ENCODE measurements at regions not wholly inside any gene's neighbourhood (a gene's known extent, or its start where the extent isn't known, plus 50 kb on each side); places are given as distances from the start of the nearest gene placed in this dataset.
"Not testable (repeated sequence)": the region's sequence is repeated elsewhere in the genome, so short reads cannot be mapped to it uniquely, and the experiment has no call there.

- Histone ChIP-seq H3K27ac (ENCODE audit: low read length) (no peak overlapping the region), H3K79me2 (ENCODE audit: low read length) (no peaks in the 10 kb centered on the region), H3K4me3 (ENCODE audit: low read length) (no peak overlapping the region), H3K9ac (ENCODE audit: low read length) (no peak overlapping the region), H3K36me3 (replicated peaks; ENCODE audit: low read depth, low read length) (no peaks in the 10 kb centered on the region), H4K20me1 (ENCODE audit: insufficient read depth, low read length) (no peaks in the 10 kb centered on the region), H3K9me3 (ENCODE audit: insufficient read depth, low read length) (no peaks in the 10 kb centered on the region), H3K4me2 (ENCODE audit: low read length) (no peak overlapping the region), H2AFZ (ENCODE audit: low read depth, low read length) (no peak overlapping the region), H3K27me3 (ENCODE audit: low read depth, low read length) (no peaks in the 10 kb centered on the region), H3K4me1 (ENCODE audit: low read length) (peaks cover 3% of the 10 kb centered on the region; the same call in 1 of the 2 replicates)
- TF ChIP-seq EZH2phosphoT487 (IDR thresholded peaks at IDR 0.05; ENCODE audit: low read depth), result no peak
- peak; percentile 58 for TF ChIP-seq CTCF (IDR thresholded peaks at IDR 0.05; ENCODE audit: low read depth, low read length)
Observed at GRCh38 chrX:96183843-96184242, 500.8 kb upstream of the DIAPH2 start.

- no peak overlapping the region for H3K9ac ChIP-seq (ENCODE audit: low read length)
- H3K4me3 ChIP-seq (ENCODE audit: low read length), result no peak overlapping the region
- no peak for TF ChIP-seq CTCF (IDR thresholded peaks at IDR 0.05; ENCODE audit: low read depth, low read length)
- no peak for TF ChIP-seq EZH2phosphoT487 (IDR thresholded peaks at IDR 0.05; ENCODE audit: low read depth)
- H3K4me2 ChIP-seq (ENCODE audit: low read length), result no peak overlapping the region
- no peak overlapping the region for H3K27ac ChIP-seq (ENCODE audit: low read length)
- H3K4me1 ChIP-seq (ENCODE audit: low read length), result no peaks in the 10 kb centered on the region
- H3K79me2 ChIP-seq (ENCODE audit: low read length), result no peaks in the 10 kb centered on the region
- H4K20me1 ChIP-seq (ENCODE audit: insufficient read depth, low read length), result no peaks in the 10 kb centered on the region
- no peaks in the 10 kb centered on the region for H3K27me3 ChIP-seq (ENCODE audit: low read depth, low read length)
- H3K36me3 ChIP-seq (replicated peaks; ENCODE audit: low read depth, low read length), result no peaks in the 10 kb centered on the region
- H3K9me3 ChIP-seq (ENCODE audit: insufficient read depth, low read length), result no peaks in the 10 kb centered on the region
- no peak overlapping the region for H2AFZ ChIP-seq (ENCODE audit: low read depth, low read length)
Observed at GRCh38 chrX:96204928-96205327, 479.7 kb upstream of the DIAPH2 start.

GRCh38 chrX:96211953-96212352, 472.7 kb upstream of the DIAPH2 start:
- Histone ChIP-seq H3K36me3 (replicated peaks; ENCODE audit: low read depth, low read length) (no peaks in the 10 kb centered on the region), H3K27ac (ENCODE audit: low read length) (no peak overlapping the region), H3K9me3 (ENCODE audit: insufficient read depth, low read length) (no peaks in the 10 kb centered on the region), H3K4me2 (ENCODE audit: low read length) (no peak overlapping the region), H3K27me3 (ENCODE audit: low read depth, low read length) (no peaks in the 10 kb centered on the region), H2AFZ (ENCODE audit: low read depth, low read length) (no peak overlapping the region), H3K79me2 (ENCODE audit: low read length) (no peaks in the 10 kb centered on the region), H3K4me3 (ENCODE audit: low read length) (no peak overlapping the region), H4K20me1 (ENCODE audit: insufficient read depth, low read length) (no peaks in the 10 kb centered on the region), H3K9ac (ENCODE audit: low read length) (no peak overlapping the region), H3K4me1 (ENCODE audit: low read length) (no peaks in the 10 kb centered on the region)
- TF ChIP-seq EZH2phosphoT487 (IDR thresholded peaks at IDR 0.05; ENCODE audit: low read depth), result no peak
- no peak for TF ChIP-seq CTCF (IDR thresholded peaks at IDR 0.05; ENCODE audit: low read depth, low read length)

GRCh38 chrX:96214681-96215080, 470.0 kb upstream of the DIAPH2 start:
- H3K36me3 ChIP-seq (replicated peaks; ENCODE audit: low read depth, low read length); H3K79me2 ChIP-seq (ENCODE audit: low read length); H4K20me1 ChIP-seq (ENCODE audit: insufficient read depth, low read length); H3K9ac ChIP-seq (ENCODE audit: low read length); H3K4me2 ChIP-seq (ENCODE audit: low read length); H3K4me1 ChIP-seq (ENCODE audit: low read length); H3K9me3 ChIP-seq (ENCODE audit: insufficient read depth, low read length); H3K4me3 ChIP-seq (ENCODE audit: low read length); H3K27ac ChIP-seq (ENCODE audit: low read length); H3K27me3 ChIP-seq (ENCODE audit: low read depth, low read length); H2AFZ ChIP-seq (ENCODE audit: low read depth, low read length): not testable (repeated sequence)

- H3K36me3 ChIP-seq (replicated peaks; ENCODE audit: low read depth, low read length), result no peaks in the 10 kb centered on the region
- H3K9me3 ChIP-seq (ENCODE audit: insufficient read depth, low read length), result no peaks in the 10 kb centered on the region
- H3K27me3 ChIP-seq (ENCODE audit: low read depth, low read length), result no peaks in the 10 kb centered on the region
- H3K27ac ChIP-seq (ENCODE audit: low read length), result no peak overlapping the region
- no peaks in the 10 kb centered on the region for H3K79me2 ChIP-seq (ENCODE audit: low read length)
- H3K9ac ChIP-seq (ENCODE audit: low read length), result no peak overlapping the region
- H4K20me1 ChIP-seq (ENCODE audit: insufficient read depth, low read length), result no peaks in the 10 kb centered on the region
- peak overlapping the region; percentile 43 for H3K4me2 ChIP-seq (ENCODE audit: low read length)
- TF ChIP-seq CTCF (IDR thresholded peaks at IDR 0.05; ENCODE audit: low read depth, low read length), result no peak
- TF ChIP-seq EZH2phosphoT487 (IDR thresholded peaks at IDR 0.05; ENCODE audit: low read depth), result no peak
- no peak overlapping the region for H2AFZ ChIP-seq (ENCODE audit: low read depth, low read length)
- H3K4me3 ChIP-seq (ENCODE audit: low read length), result peak overlapping the region; percentile 40; the same call in 1 of the 2 replicates
- no peaks in the 10 kb centered on the region for H3K4me1 ChIP-seq (ENCODE audit: low read length)
Observed at GRCh38 chrX:96224279-96224678, 460.4 kb upstream of the DIAPH2 start.
